GM21390 (cell line): ENCODE measurements at regions not wholly inside any gene's neighbourhood (a gene's known extent, or its start where the extent isn't known, plus 50 kb on each side); places are given as distances from the start of the nearest gene placed in this dataset.

ENCODE experiments used
- ATAC-seq: cut with Tn5 transposase; IDR thresholded peaks from one replicate; pipeline ENCODE4 v1.9.1; 2021; ENCODE audit not compliant: unreplicated experiment

DNA sequence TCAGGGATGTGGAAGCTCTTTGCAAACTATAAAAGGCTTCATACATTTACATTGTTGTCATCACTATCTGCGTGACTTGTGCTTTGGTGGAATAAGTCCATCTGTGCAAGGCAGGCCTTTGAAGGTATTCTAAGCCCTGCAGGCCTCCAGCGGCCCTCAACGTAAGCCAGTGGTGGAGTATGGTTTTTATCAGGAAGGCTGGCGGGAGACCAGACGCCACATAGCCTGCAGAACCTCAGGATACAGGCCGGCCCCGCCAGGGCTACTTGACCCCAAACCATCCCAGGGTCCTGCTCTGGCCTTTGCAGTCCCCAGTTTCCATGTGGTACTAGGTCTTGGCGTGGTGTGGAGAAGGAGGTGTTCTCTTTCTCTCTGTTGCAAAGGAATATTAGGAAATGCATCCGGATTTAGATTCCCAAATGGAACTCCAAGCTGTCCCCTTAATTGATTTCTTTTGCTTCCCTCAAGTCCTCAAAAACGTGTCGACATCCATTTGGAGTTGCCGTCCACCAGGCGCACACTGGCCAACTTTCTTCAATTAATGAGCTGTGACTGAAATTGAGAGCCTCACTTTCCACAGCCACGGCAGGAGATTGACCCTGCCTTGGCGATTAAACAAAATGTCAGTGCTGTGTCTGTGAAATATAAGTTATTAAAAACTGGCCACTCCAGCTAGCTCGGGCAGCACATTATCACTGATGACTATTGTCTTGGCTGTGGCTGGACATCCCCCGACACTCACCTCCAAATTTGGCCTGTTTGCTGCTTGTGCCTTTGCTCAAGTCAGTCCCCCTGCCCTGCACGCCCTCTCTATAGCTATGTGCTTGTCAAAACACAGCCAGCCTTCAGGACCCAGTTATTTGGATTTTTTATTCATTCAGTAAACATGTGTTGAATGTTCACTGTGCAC is 239.8 kb upstream of the TLE3 start:
- ATAC-seq, result no peak

DNA sequence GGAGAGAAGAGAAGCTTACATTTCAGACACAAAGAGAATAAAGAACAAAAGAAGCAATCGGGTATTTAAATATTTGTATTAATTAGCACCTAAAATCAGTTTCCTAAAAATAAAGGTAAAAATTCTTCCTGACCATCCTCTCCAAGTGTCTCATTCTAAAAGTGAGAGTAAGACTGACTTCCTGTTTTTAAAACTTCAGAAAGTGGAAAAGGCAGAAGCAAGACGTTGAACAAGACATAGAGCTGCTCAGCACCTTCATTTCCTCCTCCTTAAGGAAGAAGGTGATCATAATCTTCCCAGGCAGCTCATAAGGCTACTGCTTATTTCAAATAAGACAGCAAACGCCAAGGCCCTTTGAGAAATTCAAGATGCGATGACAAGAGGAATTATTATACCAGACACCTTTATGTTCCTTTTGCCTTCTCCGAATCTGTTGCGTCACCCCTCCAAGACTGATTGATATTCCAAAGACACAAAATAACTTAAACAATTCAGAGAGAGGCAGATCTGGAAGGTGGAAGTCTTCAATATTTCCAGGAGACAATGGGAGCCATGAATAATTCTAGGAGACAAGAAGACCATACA is 238.8 kb upstream of the TLE3 start:
- ATAC-seq, result no peak

DNA sequence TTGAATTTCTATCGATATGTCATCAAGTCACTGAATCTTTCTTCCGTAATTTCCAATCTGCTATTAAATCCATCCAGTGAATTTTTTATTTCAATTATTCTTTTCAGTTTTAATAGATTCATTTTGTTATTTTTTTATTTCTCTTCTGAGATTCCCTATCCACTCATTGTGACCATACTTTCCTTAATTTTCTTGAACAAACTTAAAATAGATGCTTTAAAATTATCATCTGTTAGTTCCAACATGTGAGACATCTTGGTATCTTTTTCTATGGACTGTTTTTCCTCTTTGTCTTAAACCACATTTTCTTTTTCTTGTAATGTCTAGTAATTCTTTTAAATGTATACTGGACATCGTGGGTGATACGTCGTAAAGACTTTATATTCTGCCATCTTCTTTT is 236.6 kb upstream of the TLE3 start:
- no peak for ATAC-seq

DNA sequence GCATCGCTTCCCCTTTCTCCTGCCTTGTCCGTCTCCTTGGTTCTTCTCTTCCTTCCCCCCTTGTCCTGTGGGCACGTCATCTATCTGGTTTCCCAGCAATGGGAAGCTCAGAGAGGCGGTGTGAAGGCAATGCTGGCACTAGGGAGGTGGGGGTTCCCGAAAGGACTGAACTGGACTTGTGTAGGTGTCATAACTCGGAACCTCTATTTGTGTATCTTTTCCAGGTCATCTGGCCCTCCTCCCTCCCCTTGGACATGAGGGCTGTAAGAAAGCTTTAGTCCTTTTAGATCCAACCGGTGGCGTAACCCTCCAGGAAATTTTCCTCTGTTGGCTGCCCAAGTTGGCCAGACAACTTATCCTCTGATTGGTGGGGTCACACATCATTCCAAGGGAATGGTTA is 231.5 kb upstream of the TLE3 start:
- ATAC-seq, result no peak

DNA sequence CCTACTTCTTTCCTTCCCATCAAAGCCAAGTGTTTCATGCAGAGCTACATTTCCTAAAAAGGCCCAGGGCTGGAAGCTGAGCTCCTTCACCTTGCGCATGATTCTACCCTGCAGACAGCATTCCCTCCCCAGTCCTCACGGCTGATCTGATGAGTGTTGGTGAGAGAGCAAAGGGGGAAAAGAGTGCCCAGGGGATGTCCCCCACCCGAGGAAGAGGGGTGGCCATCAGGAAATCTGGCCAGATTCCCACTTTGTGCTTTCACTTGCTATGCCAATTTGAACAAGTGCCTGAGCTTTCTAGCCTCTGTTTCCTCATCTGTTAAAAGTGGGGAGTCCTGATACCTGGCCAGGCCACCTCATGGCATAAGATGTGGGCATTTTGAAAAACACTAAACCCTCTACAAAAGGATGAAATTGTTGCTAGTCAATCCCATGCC is 231.0 kb upstream of the TLE3 start:
- ATAC-seq, result no peak

DNA sequence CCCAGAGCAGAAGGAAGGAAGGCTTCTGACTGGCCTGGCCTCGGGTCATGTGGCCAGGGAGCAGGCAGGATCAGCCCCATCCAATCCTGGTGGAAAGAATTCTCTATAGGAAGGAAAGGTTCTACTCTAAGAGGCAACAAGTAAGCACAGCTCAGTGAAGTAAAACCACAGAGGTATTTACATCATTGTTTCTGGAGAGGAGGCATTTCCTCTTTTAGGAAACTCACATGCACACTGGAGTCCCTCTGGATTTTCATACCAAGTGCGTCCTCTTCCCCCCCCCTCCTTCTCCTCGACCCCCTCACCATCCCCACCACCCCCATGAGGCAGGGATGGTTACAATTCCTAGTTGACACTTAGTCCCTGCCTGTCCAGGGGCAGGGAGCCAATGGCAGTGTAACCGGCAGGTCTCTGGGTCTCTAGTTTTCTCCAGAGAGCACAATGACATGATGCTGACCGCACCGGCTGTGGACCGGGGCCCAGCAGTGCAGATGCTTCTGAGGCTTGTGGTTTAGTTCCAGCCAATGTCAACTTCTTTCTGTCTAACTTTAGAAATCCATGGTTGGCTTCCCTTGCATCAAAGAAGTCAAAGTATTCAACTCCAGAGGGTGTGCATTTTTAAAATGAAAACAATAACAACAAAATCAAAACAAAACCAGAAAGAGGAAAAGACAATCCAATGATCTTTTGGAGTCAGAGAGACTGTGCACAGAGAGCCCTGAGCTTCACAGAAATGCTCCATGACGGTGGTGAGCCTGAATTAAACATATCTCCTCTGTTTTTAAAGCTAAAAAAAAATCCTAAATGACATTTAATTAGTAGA is 230.3 kb upstream of the TLE3 start:
- ATAC-seq, result no peak

DNA sequence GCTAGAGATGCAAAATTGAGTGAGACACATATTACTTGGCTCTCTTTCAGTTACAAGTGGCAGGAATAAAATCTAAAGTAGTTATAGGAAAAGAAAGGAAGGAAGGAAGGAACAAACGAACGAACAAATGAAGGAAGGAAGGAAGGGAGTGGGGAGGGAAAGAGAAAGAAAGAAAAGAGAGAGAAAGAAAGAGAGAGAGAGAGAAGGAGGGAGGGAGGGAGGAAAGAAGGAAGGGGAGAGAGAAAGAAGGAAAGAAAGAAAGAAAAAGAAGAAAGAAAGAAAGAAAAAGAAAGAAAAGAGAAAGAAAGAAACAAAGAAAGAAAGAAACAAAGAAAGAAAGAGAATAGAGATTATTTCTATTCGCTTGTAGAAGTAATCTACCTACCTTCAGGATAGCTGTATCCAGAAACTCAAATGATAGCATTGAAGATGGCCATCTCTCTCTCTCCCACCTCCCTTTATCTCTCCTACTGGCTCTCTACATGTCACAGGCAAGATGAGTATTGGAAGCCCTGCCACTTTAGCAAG is 229.7 kb upstream of the TLE3 start:
- ATAC-seq, result no peak

DNA sequence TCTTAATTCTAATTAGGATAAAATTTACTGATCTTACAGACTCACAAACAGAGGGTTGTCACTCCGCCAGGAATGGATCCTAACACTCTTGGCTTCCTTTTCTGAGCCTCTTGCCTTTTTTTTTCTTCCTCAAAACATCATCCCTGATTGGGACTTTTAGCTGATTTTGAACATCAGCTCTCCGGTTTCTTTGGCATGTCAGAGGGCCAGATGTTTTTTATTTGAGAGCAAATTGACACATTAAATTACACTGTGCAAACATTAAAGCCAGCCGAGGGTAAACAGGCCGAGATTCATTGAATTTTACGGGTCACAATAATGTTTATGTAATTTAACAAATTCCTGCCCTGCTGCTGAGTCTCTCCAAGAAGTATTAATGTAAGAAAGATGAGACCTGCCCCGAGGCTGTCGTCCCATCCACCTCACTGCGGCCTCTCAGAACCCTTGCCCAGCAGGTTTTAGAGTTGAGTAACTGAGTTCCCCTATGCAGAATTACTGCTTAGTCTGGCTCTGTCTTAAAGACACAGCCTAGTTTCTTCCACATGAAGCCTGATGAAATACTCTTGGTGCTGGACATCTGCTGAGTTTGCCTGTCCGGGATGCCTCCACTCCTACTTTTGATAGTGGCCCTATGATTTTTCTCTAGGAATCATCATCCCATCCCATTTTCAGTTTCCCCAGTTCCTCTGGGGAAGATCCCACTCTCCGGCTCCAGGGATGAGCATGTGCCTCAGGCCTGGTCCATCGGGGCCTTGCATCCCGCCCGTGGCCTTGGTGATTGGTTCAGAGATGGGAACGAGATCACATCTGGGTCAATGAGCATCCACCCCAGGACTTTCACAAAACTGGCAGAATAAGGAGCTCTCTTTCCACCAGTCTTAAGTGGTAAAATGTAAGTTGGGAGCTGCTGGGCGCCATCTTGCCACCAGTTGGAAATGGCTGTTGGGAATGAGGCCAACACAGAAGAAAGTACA is 226.6 kb upstream of the TLE3 start:
- no peak for ATAC-seq

DNA sequence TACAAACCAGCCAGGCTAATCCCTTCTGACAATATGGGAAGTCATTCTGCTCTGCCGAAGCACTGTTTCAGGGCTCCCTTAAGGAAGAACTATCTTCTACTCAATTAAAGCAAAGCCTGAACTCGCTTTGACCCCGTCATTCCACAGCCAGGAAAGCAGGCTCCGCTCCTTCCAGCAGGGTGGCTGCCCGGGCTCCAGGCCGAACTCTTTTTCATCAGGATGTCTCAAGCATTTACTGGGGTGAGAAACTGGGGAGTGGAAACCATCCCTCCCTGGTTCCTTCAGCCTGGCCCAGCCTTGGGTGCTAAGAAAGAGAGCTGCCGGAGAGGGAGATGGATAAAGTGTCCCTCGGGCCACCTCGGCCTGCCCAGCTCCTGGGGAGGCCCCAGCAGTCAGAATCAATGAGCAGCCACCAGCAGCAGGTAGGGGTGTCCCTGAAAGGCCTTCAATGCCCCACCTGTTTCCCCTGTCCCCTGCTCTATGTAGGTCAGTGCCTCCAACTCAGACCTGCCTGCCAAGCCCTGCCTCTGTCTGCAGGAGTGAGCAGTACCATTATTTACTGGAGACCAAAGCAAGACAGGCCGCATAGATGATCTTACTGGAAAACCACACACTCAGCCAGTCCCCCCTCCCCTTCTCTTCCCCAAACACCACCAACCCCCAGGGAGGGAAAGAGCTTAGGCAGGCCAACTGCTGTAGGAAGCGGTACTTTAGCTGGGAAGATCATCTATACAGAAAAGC is 225.6 kb upstream of the TLE3 start:
- ATAC-seq, result no peak

DNA sequence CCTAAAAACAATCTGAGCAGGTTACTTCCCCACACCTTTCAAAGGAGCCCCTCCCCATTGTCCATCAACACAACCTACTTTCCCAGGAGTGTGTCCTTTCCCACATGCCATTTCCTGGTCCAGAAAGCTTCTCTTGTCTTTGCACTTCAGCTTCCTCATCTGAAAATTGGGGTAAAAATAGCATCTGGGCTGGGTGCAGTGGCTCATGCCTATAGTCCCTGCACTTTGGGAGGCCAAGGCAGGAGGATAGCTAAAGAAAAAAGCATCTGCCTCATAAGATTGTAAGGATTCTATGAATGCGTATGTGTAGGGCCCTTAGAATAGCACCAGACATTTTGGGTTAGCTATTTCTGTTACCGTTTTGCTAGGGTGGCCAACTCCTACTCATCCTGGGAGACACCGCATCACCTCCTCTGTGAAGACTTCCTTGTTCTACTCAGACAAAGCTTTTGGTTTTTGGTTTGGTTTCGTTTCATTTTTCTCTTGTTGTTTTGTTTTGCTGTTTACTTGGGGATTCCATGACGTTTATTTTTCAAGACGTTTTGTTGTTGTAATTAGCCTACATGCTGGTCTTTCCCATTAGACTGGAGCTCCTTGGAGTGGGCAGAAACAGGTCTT is 224.4 kb upstream of the TLE3 start:
- no peak for ATAC-seq

DNA sequence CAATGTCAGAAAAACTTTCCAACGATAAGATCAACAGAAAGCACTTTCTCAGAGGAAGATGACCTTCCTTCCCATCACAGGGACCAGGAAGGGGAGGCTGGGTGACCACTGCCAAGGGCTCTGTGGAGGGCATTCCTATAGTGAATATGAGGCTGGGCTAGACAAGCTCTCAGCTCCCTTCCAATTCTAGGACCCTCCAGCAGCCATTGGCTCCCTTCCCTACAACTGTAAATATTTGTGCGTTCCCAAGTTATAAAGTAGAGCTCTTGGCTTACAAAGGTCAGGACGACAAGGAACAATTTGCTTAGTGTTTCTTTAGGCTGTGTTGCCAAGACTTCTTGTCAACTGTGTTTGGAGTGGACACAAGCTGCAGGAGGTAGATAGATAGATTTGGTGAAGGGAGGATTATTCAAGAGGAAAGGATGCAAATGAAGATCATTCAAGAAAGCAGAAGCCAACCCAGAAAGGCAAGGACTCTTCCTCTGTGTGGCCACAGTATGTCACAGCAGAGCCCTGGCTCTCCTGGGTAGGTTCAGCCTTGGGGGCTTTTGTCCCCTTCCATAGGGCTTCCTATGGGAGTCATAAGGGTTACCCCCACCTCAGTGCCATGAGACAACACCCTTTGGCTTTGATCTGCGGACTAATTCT is 223.6 kb upstream of the TLE3 start:
- ATAC-seq, result no peak

DNA sequence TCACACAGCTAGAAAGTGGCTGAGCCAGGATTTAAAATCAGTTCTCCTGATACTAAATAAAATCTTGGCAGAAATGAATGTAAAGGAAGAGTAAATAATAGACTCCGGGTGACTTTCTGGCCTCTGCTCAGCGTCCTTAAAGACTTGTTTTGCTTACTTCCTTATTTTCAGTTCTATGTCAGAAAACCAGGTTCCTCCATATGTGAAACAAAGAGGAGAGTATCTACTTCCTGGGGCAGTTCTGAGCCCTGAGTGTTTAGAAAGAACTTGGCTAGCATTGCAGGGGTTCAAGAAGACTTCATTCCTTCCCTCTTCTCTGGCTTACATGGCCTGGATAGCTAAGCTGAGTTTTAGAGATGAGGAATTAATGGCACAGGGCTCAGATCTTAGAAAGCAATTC is 222.8 kb upstream of the TLE3 start:
- no peak for ATAC-seq

DNA sequence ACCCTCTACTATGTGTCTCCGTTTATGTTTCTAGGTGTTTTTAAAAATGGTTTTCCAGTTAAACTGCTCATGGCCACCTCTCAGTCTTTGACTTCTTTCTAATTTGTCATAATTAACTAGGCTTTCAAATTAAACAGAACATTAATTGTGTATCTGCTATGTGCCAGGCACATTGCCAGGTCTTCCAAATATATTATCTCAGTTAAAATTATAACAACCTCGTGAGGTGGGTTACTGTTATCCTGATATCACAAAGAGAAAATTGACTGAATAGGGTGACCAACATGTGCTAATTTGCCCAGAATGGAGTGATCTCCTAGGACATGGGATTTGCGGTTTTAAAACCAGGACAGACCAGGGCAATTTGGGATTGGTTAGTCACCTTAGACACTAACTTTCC is 222.4 kb upstream of the TLE3 start:
- no peak for ATAC-seq

DNA sequence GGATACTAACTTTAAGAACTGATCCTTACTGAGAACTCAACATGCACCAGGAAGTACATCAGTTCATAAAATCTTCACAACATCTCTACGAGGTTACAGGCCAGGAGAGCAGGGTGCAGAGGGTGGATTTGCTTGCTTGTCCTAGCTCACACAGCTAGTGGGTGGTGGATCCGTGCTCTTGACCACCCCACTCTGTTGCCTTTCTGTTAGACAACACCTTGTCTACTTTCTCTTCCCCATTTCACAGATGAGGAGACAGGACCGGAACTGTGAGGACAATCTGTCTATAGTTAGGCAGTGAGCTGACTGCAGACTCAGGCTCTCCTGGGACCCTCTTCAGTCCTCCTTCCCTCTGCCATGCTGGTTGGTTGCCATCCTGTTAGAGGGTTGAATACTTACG is 221.7 kb upstream of the TLE3 start:
- ATAC-seq, result peak; percentile 83

DNA sequence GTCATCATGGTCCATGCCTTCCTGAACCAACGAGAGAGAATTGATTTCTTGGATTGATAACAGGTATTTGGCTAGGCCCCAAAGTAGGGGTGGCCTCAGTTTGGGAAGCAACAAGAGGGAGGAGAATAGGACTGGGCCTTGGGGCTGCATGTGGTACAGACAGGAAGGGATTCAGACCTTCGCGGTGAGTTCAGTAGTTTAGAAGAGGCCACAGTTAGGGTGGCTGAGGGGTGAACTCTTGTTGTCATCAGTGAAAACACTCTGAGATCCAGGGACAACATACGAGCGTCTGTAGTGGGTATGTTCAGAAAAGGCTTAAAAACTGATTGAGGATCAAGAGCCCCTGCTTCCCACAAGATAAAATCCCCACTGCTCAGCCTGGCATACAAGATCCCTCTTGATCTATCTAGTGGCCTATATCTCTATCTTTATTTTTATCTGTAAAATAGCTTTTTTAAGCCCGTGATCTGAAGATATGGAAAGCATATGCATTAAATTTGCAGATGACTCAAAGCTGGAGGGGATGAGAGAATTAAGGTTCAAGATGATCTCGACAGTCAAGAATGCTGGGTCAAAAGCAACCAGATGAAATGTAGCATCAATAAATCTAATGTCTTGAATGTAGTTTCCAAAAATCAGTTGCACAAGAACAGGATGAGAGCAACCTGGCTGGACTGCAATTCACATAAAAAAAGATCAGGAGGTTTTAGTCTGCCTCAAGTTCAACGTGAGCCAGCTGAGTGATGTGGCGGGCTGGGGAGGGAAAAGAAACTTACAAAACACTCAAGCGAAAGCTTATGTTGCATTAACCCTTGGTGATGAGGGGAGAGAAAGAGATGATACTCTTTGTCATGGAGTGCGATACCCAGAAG is 221.1 kb upstream of the TLE3 start:
- ATAC-seq, result peak; percentile 32

DNA sequence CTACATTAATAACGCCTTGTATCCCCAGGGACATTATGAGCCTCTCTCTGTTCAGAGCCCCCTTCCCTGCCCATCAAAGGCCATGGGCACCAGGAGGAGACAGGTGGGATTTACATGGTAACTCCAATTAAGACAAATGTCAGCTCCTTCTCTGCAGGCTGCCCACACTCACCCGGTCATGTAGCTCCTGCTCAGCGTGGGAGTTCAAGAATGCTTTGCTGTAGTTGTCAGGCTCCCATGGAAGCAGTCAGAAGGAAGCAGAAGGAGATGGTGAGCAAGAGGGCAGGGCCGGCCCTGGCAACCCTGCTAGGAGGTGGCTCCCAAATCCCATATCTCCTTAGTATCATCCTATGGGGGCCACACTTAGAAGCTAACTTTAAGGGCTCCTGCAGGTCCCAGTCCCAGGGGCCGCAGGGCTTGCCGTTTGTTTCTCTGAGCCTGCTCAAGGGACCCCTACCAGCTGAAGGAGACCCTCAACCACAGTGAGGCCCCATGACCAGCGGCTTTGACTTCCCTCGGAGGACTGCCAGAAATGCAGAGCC is 218.4 kb upstream of the TLE3 start:
- ATAC-seq, result no peak

DNA sequence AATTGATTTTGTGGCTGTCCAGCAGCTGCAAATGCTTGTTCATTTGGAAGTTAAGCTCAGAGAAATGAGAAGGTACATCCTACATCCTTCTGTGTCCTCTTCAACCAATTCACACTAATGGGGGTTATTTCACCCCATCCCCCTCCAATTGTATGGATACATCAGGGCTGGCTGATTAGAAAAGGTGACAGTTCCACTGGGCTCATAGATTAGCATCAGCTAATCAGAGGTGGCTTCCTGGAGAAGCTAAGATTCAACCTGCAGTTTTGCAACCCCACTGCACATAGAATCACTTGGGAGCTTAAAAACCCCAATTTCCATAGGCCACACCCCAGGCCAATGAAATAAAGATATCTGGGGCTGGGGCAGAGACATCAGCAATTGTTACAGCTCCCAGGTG is 217.7 kb upstream of the TLE3 start:
- ATAC-seq, result no peak

DNA sequence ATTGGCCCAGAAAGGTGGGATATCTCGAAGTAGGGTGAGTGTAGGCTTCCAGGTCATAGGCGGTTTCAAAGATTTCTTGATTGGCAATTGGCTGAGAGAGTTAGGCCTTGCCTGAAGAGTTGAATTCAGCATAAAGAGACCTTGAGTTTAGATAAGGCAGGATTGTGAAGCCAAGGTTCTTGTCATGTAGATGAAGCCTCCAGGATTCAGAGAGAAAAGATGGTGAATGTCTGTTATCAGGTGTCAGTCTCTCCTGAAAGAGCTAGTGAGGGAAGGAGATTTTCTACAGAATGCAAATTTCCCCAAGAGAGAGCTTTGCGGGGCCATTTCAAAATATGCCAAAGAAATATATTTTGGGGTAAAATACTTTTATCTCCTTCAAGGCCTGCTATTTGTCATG is 217.0 kb upstream of the TLE3 start:
- no peak for ATAC-seq
